ENCODE measurements at regions not wholly inside any gene's neighbourhood (a gene's known extent, or its start where the extent isn't known, plus 50 kb on each side); places are given as distances from the start of the nearest gene placed in this dataset.

- FAIRE-seq (no peak), DNase-seq (ENCODE audit: low read depth in 1 of 2, low spot score in 2 of 2) (no peak)
- Histone ChIP-seq H4K91ac (replicated peaks; ENCODE audit: insufficient read length, low read length) (no peak overlapping the region), H2BK15ac (ENCODE audit: low read length) (no peak overlapping the region), H3K79me2 (ENCODE audit: control insufficient read depth in 1 of 2, insufficient read depth in 2 of 2, low read length in 2 of 2) (no peaks in the 10 kb centered on the region), H3K27ac (ENCODE audit: low read depth, low read length) (no peak overlapping the region), H3K4me2 (ENCODE audit: insufficient read depth in 1 of 2, low read depth in 2 of 2, low read length in 2 of 2) (no peak overlapping the region), H2AFZ (ENCODE audit: low read length) (no peak overlapping the region), H3K56ac (replicated peaks; ENCODE audit: insufficient read length, low read depth, low read length) (no peak overlapping the region), H2AK5ac (ENCODE audit: low read depth, low read length) (no peak overlapping the region), H3K4me3 (ENCODE audit: extremely low read depth in 1 of 4, insufficient read depth in 2 of 4, low read depth in 3 of 4, low read length in 4 of 4) (no peak overlapping the region), H3K23me2 (ENCODE audit: low read depth, low read length) (no peaks in the 10 kb centered on the region), H3K9me3 (ENCODE audit: insufficient read depth in 2 of 2, low read depth in 1 of 2, low read length in 1 of 2) (peaks cover 8 to 10% of the 10 kb centered on the region in 2 experiments; a peak in 3 of 4 replicates), H3K23ac (ENCODE audit: insufficient read length) (no peak overlapping the region), H3K18ac (ENCODE audit: extremely low read depth, low read length) (no peak overlapping the region), H3K27me3 (replicated peaks in 1 of 4; ENCODE audit: control insufficient read depth in 3 of 4, extremely low read depth in 1 of 4, insufficient read depth in 3 of 4, low read length in 3 of 4) (no peaks in the 10 kb centered on the region), H4K5ac (ENCODE audit: insufficient read length, low read depth, low read length) (no peak overlapping the region), H4K8ac (ENCODE audit: extremely low read depth, insufficient read depth, low read length) (no peak overlapping the region), H3K14ac (ENCODE audit: insufficient read length) (no peak overlapping the region), H2BK5ac (ENCODE audit: low read depth, low read length) (no peak overlapping the region), H3K4ac (replicated peaks; ENCODE audit: insufficient read length, low read depth, low read length) (no peak overlapping the region), H3K79me1 (ENCODE audit: low read depth, low read length) (no peaks in the 10 kb centered on the region), H2BK12ac (ENCODE audit: low read depth, low read length) (no peak overlapping the region), H4K20me1 (replicated peaks in 1 of 2; ENCODE audit: control insufficient read depth in 1 of 2, insufficient read depth in 2 of 2, low read length in 2 of 2) (no peaks in the 10 kb centered on the region), H3K36me3 (ENCODE audit: control insufficient read depth in 2 of 4, insufficient read depth in 4 of 4, low read length in 3 of 4) (no peaks in the 10 kb centered on the region), H2BK120ac (replicated peaks; ENCODE audit: low read depth, low read length) (no peak overlapping the region), H3K4me1 (replicated peaks in 1 of 4; ENCODE audit: control insufficient read depth in 3 of 4, insufficient read depth in 4 of 4, low read length in 3 of 4) (peaks cover 0 to 2% (median under 1%) of the 10 kb centered on the region in 4 experiments; a peak in 1 of 7 replicates), H3K9ac (replicated peaks in 1 of 4; ENCODE audit: extremely low read depth in 1 of 4, low read depth in 3 of 4, low read length in 3 of 4) (no peak overlapping the region), H2BK20ac (ENCODE audit: low read length) (no peak overlapping the region)
- WGBS, 2 experiments (ENCODE audit: extremely low coverage in 1 of 2, insufficient coverage in 1 of 2, insufficient read length in 1 of 2, insufficient replicate concordance in 2 of 2, low coverage in 1 of 2, low lambda C conversion rate in 2 of 2, missing lambda C conversion rate in 1 of 2): 95% methylated on average over 3 of the region's 3 CpGs; no CpG with 5 or more reads in 1 of the 2 experiments
- no peak for TF ChIP-seq EGR1 (IDR thresholded peaks at IDR 0.05; ENCODE audit: borderline replicate concordance, low read depth, low read length)
- no peak for TF ChIP-seq ASH2L (IDR thresholded peaks at IDR 0.05; ENCODE audit: low read length)
- TF ChIP-seq BRCA1 (IDR thresholded peaks at IDR 0.05; ENCODE audit: low read depth, low read length): no peak
- POLR2A ChIA-PET (ENCODE audit: partially characterized antibody): no interaction called here
- CTCF ChIA-PET (ENCODE audit: partially characterized antibody): interaction anchor here (0.7 kb wide), 1 partner anchor 272 kb away, joined by 4 read pairs; no protein-coding TSS in a partner anchor
Observed at GRCh38 chr9:28502189-28502588, 928.9 kb upstream of the C9orf72 start.
